ENCODE measurements at regions not wholly inside any gene's neighbourhood (a gene's known extent, or its start where the extent isn't known, plus 50 kb on each side); places are given as distances from the start of the nearest gene placed in this dataset.

DNA sequence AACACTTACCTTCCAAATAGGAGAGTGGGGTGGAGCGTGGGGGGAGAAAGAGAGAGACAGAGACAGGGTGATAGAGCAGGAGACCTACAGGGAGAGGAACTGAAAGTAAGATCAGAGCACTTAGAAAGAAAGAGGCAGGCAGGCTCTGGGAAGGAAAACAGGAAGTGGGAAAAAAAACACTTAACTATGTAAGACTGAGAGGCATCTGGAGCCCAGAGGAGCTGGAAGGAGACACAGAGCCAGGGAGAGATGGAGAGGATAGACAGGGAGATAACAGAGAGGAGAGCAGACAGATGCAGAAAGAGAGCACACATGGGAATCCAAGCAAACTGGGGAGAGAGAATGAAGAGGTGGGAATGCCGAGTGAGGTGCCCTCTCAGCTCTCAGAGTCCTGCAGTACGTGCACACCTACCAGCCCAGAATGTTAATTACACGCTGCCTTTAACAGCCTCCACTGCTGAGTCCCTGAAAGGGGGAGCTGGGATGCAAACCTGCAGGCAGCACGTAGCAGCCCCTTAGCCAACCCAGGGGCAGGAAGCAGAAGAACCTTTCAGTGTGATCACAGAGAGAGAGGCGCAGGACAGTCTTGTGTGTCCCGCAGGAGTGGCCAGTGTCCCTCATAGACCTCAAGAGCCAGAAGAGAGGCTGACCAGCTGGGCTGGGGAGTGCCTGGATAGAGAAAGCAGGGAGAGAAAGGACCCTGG is 132.7 kb upstream of the LRFN2 start:
- FAIRE-seq (peak; percentile 47), DNase-seq (ENCODE audit: low read depth, low spot score) (peak; percentile 64)
- intact Hi-C loops (cut with micrococcal nuclease): no loop called here
- BruUV-seq (replicated peaks): no TSS peak
- H3K4me3 ChIP-seq (replicated peaks in 1 of 3; ENCODE audit: insufficient read depth in 1 of 3, low read depth in 1 of 3, low read length in 3 of 3): no peak overlapping the region
- H4K20me1 ChIP-seq (replicated peaks; ENCODE audit: control insufficient read depth, extremely low read depth, insufficient read depth, low read length): no peaks in the 10 kb centered on the region
- H3K27me3 ChIP-seq (ENCODE audit: control insufficient read depth in 2 of 2, insufficient read depth in 2 of 2, low read length in 2 of 2): no peaks in the 10 kb centered on the region
- no peaks in the 10 kb centered on the region for H3K79me2 ChIP-seq (ENCODE audit: control insufficient read depth, insufficient read depth, low read length)
- H2AFZ ChIP-seq (ENCODE audit: low read depth, low read length): peak overlapping the region; percentile 90
- no peak overlapping the region for H3K27ac ChIP-seq (ENCODE audit: insufficient read depth, low read depth, low read length)
- H3K4me1 ChIP-seq (ENCODE audit: control insufficient read depth, extremely low read depth, insufficient read depth, low read length): peaks cover 5% of the 10 kb centered on the region
- no peaks in the 10 kb centered on the region for H3K36me3 ChIP-seq (ENCODE audit: control insufficient read depth in 2 of 2, extremely low read depth in 1 of 2, insufficient read depth in 2 of 2, low read length in 2 of 2)
- TF ChIP-seq FOS (IDR thresholded peaks at IDR 0.05; ENCODE audit: borderline replicate concordance, insufficient read depth, low read length) (no peak), POLR2A (IDR thresholded peaks at IDR 0.05; ENCODE audit: low read depth, low read length) (no peak), GATA2 (IDR thresholded peaks at IDR 0.05; ENCODE audit: insufficient read depth, insufficient read length, low read depth, low read length) (no peak), JUN (IDR thresholded peaks at IDR 0.05; ENCODE audit: borderline replicate concordance, insufficient read depth, insufficient read length, low read depth) (no peak), EZH2 (IDR thresholded peaks at IDR 0.05; ENCODE audit: borderline replicate concordance, low read depth, low read length, severe bottlenecking) (no peak), POLR2AphosphoS5 (IDR thresholded peaks at IDR 0.05; ENCODE audit: insufficient read depth, low read depth, low read length) (no peak), MYC (IDR thresholded peaks at IDR 0.05; ENCODE audit: low read depth, low read length) (no peak)
- TF ChIP-seq, protein P1, sequence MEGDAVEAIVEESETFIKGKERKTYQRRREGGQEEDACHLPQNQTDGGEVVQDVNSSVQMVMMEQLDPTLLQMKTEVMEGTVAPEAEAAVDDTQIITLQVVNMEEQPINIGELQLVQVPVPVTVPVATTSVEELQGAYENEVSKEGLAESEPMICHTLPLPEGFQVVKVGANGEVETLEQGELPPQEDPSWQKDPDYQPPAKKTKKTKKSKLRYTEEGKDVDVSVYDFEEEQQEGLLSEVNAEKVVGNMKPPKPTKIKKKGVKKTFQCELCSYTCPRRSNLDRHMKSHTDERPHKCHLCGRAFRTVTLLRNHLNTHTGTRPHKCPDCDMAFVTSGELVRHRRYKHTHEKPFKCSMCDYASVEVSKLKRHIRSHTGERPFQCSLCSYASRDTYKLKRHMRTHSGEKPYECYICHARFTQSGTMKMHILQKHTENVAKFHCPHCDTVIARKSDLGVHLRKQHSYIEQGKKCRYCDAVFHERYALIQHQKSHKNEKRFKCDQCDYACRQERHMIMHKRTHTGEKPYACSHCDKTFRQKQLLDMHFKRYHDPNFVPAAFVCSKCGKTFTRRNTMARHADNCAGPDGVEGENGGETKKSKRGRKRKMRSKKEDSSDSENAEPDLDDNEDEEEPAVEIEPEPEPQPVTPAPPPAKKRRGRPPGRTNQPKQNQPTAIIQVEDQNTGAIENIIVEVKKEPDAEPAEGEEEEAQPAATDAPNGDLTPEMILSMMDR (IDR thresholded peaks at IDR 0.05; ENCODE audit: extremely low read depth in 1 of 2, insufficient read depth in 1 of 2, low read depth in 1 of 2, low read length in 2 of 2): no peak
- TF ChIP-seq, protein P2, sequence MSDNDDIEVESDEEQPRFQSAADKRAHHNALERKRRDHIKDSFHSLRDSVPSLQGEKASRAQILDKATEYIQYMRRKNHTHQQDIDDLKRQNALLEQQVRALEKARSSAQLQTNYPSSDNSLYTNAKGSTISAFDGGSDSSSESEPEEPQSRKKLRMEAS (IDR thresholded peaks at IDR 0.05; ENCODE audit: insufficient read depth, insufficient read length): no peak
- POLR2A ChIA-PET: no interaction called here
- H3K4me2 ChIP-seq (ENCODE audit: insufficient read depth, low read length): peak overlapping the region; percentile 39
- H3K9me1 ChIP-seq (replicated peaks; ENCODE audit: control insufficient read depth, extremely low read depth, insufficient read depth, low read length): no peaks in the 10 kb centered on the region
- dilution Hi-C loops (cut with MboI; ENCODE audit: extremely low pct_ligation_motif_present, low sequenced_read_pairs): no loop called here
- CTCF ChIA-PET: interaction anchor here (1.3 to 1.7 kb wide), 2 partner anchors 9 to 132 kb away, joined by 3 to 5 read pairs; no protein-coding TSS in a partner anchor
- no peaks in the 10 kb centered on the region for H3K9me3 ChIP-seq (replicated peaks; ENCODE audit: control insufficient read depth, insufficient read depth, low read length)
- no peak overlapping the region for H3K9ac ChIP-seq (replicated peaks; ENCODE audit: extremely low read depth, insufficient read depth, low read length)
